Glomerular visceral epithelial cell (primary cell): ENCODE measurements at regions not wholly inside any gene's neighbourhood (a gene's known extent, or its start where the extent isn't known, plus 50 kb on each side); places are given as distances from the start of the nearest gene placed in this dataset.

Experiments
- DNase-seq: peaks from one replicate; pipeline ENCODE4 v3.0.0-alpha.2; 2016; ENCODE audit errors: extremely low spot score

DNA sequence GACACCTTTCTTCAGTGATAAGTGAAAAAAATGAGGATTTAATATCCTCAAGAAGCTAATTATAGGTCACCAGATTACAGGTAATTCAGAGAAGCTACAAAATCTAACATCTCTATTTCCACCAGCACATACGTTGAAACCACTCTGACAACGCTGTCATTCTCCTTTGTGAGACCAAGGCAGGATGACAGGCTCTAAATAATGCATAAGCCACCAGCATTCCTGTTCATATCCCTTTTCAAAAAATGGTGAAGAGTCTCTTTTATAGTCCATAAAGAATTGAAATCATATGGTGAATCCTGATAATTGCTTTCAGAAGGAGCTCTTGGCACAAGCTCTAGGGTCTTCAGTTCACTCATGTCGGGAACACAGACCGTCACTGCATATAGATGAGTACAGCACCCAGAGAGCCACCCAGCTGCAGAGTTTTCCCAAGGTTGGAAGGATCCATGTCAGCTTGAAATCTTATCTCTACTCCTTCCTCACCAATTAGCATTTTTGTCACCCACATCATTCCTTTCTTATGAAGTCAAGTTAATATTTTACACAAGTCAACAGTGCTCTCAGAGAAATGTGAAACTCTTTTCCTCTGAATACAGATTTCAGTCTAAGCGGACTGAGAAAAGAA, 431.4 kb downstream of the TBC1D4 start:
- DNase-seq = peak; percentile 83

DNA sequence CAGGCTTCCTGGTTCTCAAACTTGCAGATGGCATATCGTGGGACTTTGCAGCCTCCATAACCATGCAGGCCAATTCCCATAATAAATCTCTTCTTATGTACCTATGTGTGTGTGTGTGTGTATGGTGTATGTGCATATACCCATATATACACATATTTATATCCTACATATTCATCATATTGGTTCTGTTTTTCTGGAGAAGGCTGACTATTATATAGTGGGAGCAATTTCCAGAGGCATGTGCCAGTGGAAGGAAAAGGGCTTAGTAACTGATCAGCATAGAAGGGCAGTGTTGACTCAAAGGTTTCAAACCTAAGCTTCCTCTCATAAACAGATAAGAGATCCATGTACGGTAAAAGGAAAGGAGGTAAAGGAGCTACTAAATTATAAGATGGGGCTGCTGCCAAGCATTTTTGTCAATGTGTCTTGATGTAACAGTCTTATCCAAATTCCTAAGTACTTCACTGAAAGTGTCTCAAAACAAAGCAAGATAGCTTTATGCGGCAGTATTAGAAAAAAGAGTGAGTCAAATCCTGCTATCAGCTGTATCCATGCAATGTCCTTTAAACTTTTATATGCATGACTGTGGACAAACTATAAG, 432.1 kb downstream of the TBC1D4 start:
- no peak for DNase-seq

DNA sequence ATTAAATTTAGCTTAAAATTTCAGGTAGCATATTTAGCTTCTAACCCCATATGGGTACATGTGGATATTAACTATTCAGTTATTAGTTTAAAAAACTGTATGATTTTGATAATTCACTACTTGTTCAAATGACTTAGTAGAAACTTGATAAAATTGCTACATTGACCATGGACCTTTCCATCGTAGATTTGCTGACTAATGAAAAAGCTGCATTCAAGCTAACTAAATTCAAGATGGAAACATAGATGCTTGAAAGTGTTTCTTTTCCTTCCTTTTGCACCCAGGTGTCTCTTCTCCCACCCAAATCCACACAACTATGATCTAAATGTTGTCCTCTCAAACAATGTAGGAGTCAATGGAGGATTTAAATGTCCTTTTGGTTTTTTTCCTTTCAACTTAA, 439.2 kb downstream of the TBC1D4 start:
- DNase-seq = no peak

DNA sequence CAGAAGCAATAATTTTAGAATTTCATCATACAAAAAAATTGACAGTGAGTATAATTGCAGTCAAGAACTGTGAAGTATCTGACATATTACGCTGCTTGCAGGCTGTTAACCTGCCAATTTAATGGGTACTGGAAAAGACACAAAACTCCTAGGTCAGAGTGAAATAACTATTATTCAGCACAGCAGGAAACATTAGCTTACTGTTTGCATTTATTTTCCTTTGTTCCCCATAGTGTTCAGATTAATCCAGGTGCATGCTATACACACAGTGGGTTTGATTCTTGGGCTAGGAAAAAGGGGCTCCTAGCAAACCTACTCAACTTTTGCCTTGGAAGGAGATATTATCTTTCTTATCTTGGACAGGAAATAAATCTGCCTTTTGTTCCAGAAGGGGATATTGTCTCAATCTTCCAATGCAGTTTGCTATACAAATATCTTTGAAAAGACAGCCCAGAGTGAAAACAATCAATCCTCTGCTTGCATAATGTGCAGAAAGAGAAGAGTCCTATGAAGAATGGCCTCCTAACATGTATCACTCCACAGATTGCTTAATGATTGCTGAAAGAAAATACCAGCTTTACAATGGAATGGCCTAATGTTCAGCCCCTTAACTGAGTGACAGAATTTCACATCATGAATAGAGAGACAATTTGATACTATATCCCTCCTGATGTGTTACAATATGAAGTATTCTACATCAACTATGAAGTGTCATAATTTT, 443.4 kb downstream of the TBC1D4 start:
- no peak for DNase-seq

DNA sequence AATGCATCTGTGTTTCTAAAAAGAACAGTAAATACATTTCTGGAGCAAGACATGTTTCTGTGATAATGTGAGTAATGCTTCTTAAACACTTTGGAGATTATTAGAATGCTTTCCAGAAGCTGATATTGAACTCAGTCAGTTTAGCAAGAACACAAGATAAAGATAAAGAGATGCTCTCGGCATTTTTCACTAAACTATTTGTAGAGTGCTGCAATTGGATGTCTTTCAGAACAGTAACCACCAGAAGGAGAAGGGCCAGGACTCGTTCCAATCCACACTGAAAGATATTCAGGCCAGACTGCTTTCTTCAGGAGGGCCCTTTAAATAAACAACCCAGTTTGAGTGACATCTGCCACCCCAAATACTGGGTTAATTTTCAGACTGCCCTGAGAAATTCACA, 456.0 kb downstream of the TBC1D4 start:
- DNase-seq = no peak

DNA sequence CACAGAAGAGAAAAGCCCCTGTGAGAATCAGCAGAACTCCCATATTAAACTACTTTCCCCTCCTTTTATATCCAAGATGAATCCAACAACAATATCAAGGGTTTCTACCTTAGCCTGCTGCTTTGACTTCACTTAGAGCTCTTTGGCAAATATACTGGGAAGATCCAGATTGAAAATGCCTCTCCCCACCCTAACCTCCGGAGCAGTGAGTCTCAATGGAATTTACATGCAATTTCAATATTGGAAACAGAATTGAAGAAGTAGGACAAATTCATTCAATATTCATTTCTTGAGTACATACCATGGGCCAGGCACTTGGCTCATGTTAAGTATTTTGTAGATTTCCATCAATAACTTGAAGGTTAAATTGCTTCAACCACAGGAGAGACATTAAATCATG, 457.4 kb downstream of the TBC1D4 start:
- no peak for DNase-seq

DNA sequence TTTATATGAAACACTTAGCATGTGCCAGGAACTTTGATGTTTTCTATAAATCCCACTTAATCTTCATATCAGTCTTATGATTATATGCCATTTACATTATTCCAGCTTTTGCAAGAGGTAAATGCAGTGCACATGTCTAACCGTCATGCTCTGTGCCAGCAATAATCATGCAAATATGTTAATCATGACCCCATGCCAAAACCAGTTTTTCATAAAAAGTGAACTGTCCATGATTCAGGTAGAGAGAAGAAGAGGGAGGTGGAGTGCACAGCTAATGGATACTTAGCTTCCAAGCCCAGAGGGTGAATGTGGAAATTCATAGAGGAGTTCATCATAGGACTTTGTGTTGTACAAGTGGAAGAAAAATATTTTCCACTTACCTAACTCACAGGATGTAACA, 458.4 kb downstream of the TBC1D4 start:
- no peak for DNase-seq

DNA sequence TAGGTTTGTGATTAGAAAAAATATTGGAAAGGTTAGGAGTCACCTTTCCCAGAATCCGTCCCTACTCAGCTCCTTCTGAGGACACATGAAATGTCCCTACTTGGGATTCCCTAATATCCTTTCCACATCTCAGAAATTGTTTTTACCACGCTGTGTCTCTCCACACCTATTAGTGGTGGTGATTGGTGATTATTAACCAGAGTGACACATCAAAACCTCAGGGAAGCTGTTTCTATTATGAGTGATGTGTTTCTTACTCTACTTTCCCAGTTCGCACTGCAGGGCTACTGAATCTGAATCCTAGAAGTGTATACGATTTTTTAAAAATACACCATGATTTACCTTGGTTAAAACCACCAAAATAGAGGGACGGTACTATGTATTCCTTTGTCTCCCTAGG, 460.8 kb downstream of the TBC1D4 start:
- peak; percentile 60 for DNase-seq

DNA sequence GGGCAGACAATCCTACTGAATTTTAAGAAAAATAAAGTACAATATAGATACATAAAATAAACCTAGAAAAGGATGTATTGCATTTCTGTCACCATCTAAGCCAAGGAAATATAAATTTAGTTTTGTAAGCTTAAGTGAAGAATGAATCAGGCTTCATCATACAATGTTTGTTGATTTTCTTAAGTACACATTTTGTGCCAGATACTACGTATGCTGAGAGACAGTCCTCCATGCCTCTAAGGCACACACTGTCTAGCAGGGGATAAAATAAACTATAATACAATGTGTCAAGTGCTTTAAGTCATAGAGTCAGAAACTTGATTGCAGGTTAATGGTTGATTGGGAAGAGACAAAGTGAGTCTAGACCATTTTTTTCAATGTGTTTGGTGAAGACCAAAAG, 465.7 kb downstream of the TBC1D4 start:
- no peak for DNase-seq

DNA sequence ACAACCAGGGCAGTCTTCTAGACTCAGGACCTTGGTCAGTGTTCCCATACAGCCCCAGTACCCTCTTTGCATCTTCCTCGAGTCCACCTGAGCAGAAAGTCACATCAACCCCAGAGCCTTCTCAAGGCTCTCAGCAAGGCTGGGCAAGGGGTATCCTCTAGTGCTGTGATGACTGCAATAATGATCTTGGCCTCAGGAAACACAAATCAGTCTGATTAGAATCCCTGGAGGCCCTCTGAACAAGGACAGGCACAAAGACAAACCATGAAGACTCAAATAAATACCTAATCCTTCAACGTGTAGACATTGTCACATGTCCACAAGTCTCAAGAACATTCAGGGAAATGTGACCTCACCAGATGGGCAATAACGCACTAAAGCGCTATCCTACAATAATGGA, 468.2 kb downstream of the TBC1D4 start:
- DNase-seq = no peak

DNA sequence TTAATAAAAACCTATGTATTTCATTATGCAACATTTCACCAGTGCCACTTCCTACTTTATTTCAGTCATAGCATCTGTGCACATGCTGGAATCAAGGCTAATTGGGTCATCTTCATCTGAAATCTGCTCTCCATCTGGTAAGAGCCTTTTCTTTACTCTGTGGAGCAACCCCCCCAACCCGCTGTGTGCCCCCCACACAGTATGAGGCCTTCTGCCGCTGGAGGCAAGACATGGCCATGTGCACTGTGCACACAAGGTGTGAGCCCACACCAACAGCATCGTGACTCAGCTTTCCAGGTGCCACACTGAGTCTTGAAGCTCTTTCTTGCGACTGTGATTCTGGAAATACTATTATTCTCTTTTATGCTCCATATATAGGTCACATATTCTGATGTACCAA, 471.0 kb downstream of the TBC1D4 start:
- no peak for DNase-seq

DNA sequence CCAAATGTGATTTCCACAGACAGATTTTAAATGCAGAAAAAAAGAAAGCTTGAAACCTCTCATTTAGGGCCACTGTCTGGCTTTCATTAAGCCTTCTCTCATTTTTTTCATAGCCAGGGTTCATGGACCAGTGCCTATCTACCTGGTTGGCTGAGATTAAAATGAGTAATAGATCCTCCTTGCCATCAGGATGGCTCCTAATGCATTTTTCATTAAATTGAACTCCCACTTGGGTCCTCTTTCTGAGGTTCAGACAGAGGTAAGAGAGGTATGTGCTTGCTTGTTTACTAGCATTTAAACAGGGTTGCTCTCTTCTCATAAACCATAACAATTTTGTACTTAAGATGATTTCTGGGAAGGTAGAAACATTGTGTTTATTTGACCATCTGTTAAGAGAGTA, 473.0 kb downstream of the TBC1D4 start:
- no peak for DNase-seq

DNA sequence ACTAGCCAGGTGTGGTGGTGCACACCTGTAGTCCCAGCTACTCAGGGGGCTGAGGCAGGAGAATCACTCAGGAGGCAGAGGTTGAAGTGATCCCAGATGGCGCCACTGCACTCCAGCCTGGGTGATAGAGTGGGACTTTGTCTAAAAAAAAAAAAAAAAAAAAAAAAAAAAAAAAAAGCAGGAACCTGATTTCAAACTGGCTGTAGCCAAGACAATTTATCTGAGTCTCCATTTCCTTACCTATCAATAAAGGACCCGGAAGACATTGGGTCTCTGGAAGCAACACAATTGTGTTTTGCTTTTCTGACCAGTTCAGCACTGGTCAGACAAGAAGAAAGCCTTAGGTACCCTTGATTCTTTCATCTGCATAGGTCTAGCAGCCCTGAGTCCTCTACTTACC, 491.0 kb downstream of the TBC1D4 start:
- DNase-seq = no peak

DNA sequence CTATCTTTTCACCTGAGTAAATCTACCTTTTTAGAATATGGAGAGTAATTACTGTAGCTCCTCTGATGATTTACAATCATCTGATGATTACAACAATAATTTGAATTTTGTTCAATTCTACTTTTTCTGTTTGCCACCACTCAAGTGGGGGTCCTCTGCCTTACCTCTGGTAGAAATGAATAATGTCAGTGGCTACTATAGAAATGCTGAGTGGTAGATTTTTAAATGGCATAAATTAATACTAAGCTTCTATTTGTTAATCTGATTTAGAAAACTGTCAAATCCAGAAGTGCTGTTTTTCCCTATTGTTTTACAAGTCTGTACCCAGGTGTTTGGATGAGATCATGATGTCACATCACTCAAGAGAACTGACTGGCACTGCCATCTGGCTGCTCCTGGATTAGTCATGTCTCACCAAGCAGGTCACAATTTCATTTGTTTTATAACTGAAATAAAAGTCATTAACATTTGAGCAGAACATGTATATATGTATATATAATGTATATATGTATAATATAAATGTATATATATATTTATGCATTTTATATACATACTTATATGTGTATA, 494.8 kb downstream of the TBC1D4 start:
- no peak for DNase-seq

DNA sequence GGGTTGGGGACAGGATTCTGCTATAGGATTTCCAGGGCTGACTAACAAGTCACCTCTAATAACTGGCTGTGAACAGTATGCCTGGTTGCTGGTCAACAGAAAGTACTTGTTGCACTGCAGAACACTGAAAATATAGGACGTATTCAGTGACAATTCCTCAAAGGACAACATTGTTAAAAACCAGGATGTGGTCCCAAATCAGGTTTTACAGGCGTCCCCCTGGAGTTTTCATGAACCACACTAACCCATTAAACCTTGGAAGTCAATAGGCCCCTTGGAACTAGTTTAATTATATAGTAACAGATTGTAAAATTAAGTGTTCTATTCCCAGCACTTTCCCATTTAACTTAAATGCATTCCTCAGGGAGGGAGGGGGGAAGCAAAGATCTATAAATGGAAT, 495.4 kb downstream of the TBC1D4 start:
- DNase-seq = no peak

DNA sequence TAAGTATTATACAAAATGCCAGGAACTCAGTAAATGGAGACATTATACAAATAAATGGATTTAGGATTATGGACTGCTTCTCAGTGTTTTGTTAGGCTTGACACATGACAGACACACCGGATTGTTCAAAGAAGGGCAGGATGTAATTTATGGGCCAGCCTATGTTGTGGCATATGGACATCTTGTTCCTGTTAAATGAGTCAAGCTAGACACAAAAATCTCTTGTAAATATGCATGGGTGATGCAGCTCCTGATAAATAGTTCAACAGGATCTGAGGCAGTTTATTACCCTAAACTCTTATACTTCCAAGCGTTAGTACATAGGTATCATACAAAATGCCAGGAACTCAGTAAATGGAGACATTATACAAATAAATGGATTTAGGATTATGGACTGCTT, 502.3 kb downstream of the TBC1D4 start:
- no peak for DNase-seq

DNA sequence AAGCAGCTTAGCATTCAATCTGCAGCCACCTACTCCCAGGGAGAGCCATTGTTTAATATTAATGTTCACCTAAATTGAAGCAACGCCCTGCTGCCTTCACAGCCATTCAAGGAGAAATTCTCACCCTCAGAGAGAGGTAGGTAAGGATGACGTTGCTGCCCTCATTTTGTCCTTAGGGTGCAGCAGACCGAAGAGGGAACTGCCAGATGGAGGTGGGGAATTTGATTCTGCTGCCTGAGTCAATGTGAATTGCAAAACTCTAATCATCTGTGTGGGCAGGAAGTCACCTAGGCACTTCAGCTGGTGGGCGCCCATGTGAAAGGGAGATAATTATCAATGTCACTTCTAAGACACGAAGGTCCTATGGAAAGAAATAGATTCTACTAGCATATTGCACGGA, 503.4 kb downstream of the TBC1D4 start:
- DNase-seq = peak; percentile 81

DNA sequence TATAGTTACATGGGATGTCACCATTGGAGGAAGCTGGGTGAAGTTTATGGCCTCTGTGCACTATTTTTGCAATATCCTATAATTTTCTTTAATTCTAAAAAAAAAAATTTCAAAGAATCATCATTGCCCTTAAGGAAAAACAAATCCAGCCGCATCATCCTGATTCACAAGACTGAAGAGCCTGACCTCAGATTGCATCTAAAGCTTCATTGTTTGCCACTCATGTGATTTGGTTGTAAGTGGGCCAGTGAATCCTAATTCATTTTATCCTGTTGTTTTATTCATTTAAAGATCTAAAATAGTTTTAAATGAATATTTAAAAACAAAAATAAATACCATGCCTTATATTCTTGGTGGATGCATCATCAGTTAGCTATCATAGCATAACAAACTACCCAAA, 504.5 kb downstream of the TBC1D4 start:
- DNase-seq = no peak

DNA sequence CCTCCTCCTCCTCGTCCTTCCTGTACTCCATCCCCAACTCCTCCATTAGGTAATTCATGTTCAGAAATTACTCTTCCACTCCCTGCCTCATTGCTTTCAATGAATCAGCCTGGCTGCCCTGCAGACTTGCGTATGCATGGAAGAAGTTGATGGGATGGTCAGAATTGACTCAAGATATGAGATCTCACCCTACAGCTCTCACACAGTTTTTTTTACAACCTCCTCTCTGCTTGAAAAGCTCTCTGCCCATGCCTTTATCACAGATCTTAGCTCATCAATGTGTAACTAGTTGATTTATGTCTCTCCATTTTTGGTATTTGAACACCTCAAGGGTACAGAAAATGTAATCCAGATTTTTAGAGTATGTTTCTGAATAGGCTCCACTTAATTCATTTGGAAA, 506.9 kb downstream of the TBC1D4 start:
- no peak for DNase-seq

DNA sequence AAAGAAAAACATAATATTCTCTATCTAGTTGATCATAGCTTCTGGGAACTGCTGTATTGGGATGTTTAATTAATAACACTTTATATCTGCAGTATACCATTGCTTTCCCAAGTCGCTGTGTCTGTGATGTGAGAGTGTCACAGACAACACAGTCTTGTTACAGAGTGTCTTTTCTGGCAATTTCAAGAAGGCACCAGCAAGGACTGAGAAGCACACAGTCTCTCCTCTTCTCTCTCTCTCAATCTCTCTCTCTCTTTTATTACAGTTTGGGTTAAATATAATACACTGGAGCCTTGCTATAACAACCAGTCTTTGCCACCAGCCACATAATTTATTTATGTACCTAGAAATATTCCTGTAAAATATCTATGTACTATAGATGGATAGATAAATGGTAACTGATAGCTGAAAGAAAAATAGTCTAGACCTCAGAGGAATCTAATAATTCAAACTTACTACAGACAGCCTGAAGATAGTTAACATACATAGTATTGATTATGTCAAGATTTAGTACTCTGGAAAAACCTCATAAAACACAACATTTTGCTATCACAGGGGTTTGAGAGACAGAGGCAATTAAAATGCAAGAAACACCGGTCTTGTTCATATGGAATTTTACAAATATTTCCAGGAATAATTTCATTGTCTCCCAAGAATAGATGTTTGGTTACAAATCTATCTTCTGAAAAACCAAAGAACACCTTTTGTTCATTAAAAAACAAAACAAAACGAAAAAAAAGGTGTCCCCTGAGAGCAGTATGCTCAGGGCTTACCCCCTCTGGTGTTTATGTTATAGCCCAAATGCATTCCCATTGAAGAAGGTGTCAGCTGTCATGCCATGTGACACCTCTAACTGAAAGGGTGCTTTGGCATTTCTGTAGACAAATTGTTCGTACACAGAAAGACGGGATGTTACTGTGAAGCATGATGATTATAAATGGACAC, 507.8 kb downstream of the TBC1D4 start:
- DNase-seq = no peak

DNA sequence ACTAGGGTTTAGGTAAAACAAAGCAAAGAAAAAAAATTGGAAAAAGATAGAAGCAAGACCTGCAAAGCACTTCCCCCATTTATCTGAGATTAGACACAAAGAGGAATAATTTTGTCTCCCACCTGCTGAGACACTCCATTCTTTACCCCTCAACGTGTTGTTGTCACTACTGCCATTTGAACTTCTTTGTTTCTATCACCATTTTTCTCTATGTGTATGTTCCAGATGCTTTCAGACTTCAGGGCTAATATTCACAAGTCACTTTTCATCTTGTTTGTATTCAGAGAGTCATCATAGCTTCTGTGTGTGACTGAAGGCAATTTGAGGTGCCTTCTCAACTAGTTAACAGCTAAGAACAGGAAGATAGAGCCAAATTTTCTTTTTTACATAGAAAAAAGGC, 512.5 kb downstream of the TBC1D4 start:
- no peak for DNase-seq

DNA sequence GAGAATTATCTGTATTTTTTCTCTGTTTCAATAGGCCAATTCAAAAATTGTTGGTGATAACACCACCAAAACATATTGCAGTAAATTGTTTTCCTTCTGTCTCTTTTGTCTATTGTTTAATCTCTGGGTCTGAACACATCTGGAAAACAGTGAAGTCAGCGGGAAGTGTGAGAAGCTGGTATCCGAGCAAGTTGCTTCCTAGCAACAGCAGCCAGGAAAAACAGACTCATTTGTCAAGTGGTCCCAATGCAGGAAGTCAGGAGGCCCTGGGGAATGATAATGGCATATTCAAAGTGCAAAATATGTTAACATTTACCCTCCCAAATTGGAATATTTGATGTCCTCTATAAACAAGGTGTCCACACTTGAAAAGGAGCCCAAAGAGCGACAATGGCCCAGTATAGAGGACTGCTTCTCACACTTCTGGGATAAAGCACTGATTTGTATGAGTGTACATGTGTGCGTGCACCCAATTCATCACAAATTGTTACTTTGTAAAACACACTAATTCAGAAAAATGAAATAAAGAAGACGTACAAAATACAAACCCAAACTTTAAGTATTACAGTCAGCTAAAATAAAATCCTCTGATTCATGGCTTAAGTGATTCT, 515.0 kb downstream of the TBC1D4 start:
- DNase-seq = no peak
